ENCODE measurements at regions not wholly inside any gene's neighbourhood (a gene's known extent, or its start where the extent isn't known, plus 50 kb on each side); places are given as distances from the start of the nearest gene placed in this dataset.

DNA sequence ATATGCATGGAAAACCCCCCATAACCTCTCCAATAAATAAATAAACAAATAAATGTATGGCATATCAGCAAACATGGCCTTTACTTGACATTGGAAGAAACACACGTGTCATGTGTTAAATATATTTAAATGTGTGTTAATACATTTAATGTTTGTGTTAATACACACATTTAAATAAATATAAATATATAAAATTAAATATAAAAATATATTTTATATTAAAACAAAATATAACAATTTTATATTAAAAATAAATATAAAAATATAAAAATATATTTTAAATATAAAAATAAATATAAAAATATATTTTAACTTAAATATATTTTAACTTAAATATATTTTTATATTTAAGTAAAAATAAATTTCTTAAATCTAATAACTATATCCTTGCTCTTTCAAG lies 187.6 kb upstream of the CXXC4 start:
- intact Hi-C loops (cut with micrococcal nuclease; ENCODE audit: unreplicated experiment) = no loop called here
- FAIRE-seq (no peak), DNase-seq (ENCODE audit: low read depth, low spot score) (no peak), ATAC-seq (no peak)
- no peak overlapping the region for H3K4me2 ChIP-seq (ENCODE audit: control insufficient read depth, insufficient read depth)
- H3K9me3 ChIP-seq (replicated peaks; ENCODE audit: control insufficient read depth, insufficient read depth, low read length) = no peaks in the 10 kb centered on the region; the same call in 1 of the 3 replicates
- CTCF ChIA-PET = no interaction called here
- no peaks in the 10 kb centered on the region for H3K4me1 ChIP-seq (ENCODE audit: control insufficient read depth, insufficient read depth, low read length)
- 73% methylated on average over 1 of the region's 1 CpG for WGBS (ENCODE audit: insufficient coverage, insufficient replicate concordance, low lambda C conversion rate, missing lambda C conversion rate)
- H3K27ac ChIP-seq (ENCODE audit: control insufficient read depth, insufficient read depth) = no peak overlapping the region
- no TSS peak for BruUV-seq (replicated peaks)
- TF ChIP-seq, protein P1, sequence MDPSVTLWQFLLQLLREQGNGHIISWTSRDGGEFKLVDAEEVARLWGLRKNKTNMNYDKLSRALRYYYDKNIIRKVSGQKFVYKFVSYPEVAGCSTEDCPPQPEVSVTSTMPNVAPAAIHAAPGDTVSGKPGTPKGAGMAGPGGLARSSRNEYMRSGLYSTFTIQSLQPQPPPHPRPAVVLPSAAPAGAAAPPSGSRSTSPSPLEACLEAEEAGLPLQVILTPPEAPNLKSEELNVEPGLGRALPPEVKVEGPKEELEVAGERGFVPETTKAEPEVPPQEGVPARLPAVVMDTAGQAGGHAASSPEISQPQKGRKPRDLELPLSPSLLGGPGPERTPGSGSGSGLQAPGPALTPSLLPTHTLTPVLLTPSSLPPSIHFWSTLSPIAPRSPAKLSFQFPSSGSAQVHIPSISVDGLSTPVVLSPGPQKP (IDR thresholded peaks at IDR 0.05; ENCODE audit: low read depth, low read length) = no peak
- TF ChIP-seq NR2C1 (IDR thresholded peaks at IDR 0.05) = no peak
- TF ChIP-seq SPI1 (IDR thresholded peaks at IDR 0.05; ENCODE audit: borderline replicate concordance, insufficient read depth, low read depth, low read length) = no peak
- no peak for TF ChIP-seq TBL1XR1 (IDR thresholded peaks at IDR 0.05; ENCODE audit: low read depth, low read length)
- no peak for TF ChIP-seq FOS (IDR thresholded peaks at IDR 0.05; ENCODE audit: borderline replicate concordance, extremely low read depth, insufficient read length)
- no peak for TF ChIP-seq ZZZ3 (IDR thresholded peaks at IDR 0.05; ENCODE audit: control insufficient read depth, insufficient read length, low read depth)
- no peak for TF ChIP-seq NFIC (IDR thresholded peaks at IDR 0.05; ENCODE audit: low read depth, low read length)
- no peak for TF ChIP-seq LARP7 (IDR thresholded peaks at IDR 0.05)
- SMC1A ChIA-PET (ENCODE audit: uncharacterized antibody, unreplicated experiment) = interaction anchor here (0.9 kb wide), 1 partner anchor 177 kb away, joined by 3 read pairs; no protein-coding TSS in a partner anchor
- in situ Hi-C loops (cut with MboI) = no loop called here
- no peak overlapping the region for H3K4me3 ChIP-seq
- POLR2A ChIA-PET = no interaction called here
- H3K27me3 ChIP-seq (replicated peaks in 1 of 2; ENCODE audit: control insufficient read depth in 2 of 2, insufficient read depth in 2 of 2, low read length in 1 of 2) = no peaks in the 10 kb centered on the region
- H3K79me2 ChIP-seq (ENCODE audit: control insufficient read depth, insufficient read depth, low read length) = no peaks in the 10 kb centered on the region
- H2AFZ ChIP-seq (ENCODE audit: control insufficient read depth, low read depth, low read length) = no peak overlapping the region
- no peaks in the 10 kb centered on the region for H4K20me1 ChIP-seq (ENCODE audit: control insufficient read depth, insufficient read depth)
- RAD21 ChIA-PET (ENCODE audit: unreplicated experiment) = no interaction called here
- H3K36me3 ChIP-seq (ENCODE audit: control insufficient read depth in 2 of 2, insufficient read depth in 2 of 2, low read length in 1 of 2) = no peaks in the 10 kb centered on the region
- no peak overlapping the region for H3K9ac ChIP-seq (ENCODE audit: control insufficient read depth, insufficient read depth, low read length)

Measured in GM12878 (cell line).